ENCODE measurements at regions not wholly inside any gene's neighbourhood (a gene's known extent, or its start where the extent isn't known, plus 50 kb on each side); places are given as distances from the start of the nearest gene placed in this dataset.

DNA sequence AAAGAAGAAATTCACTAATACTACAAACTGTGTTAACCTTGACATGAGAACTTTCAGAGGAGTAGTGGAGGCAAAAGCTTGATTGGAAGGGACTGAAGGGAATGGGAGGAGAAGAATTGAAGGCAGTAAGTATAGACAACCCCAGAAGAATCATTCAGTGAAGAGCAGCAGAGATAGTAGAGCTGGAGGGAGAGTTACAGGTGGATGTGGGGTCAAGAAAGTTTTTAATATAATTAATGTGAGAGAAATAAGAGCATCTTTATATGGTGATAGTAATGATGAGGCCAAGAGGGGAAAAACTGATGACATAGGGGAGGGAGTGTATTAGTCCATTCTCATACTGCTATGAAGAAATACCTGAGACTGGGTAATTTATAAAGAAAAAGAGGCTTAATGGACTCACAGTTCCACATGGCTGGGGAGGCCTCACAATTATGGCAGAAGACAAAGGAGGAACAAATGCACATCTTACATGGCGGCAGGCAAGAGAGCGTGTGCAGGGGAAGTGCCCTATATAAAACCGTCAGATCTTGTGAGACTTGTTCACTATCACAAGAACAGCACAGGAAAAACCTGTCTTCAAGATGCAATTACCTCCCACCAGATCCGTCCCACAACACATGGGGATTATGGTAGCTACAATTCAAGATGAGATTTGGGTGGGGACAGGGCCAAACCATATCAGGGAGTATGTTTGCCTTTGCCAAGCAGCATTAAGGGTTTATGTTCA is 88.3 kb upstream of the PIK3CG start:
- TF ChIP-seq POLR2AphosphoS5 (IDR thresholded peaks at IDR 0.05; ENCODE audit: low read depth) (no peak), EZH2 (IDR thresholded peaks at IDR 0.05; ENCODE audit: low read depth, unreplicated experiment) (no peak), EZH2phosphoT487 (IDR thresholded peaks at IDR 0.05; ENCODE audit: unreplicated experiment) (no peak), CREB1 (CRISPR knock-in tag; IDR thresholded peaks at IDR 0.05; ENCODE audit: low read depth) (no peak), JUNB (IDR thresholded peaks at IDR 0.05; ENCODE audit: unreplicated experiment) (no peak)
- TF ChIP-seq, protein P1, sequence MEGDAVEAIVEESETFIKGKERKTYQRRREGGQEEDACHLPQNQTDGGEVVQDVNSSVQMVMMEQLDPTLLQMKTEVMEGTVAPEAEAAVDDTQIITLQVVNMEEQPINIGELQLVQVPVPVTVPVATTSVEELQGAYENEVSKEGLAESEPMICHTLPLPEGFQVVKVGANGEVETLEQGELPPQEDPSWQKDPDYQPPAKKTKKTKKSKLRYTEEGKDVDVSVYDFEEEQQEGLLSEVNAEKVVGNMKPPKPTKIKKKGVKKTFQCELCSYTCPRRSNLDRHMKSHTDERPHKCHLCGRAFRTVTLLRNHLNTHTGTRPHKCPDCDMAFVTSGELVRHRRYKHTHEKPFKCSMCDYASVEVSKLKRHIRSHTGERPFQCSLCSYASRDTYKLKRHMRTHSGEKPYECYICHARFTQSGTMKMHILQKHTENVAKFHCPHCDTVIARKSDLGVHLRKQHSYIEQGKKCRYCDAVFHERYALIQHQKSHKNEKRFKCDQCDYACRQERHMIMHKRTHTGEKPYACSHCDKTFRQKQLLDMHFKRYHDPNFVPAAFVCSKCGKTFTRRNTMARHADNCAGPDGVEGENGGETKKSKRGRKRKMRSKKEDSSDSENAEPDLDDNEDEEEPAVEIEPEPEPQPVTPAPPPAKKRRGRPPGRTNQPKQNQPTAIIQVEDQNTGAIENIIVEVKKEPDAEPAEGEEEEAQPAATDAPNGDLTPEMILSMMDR (conservative IDR thresholded peaks at IDR 0.05; ENCODE audit: low read depth in 2 of 2): no peak
- TF ChIP-seq, protein P2, sequence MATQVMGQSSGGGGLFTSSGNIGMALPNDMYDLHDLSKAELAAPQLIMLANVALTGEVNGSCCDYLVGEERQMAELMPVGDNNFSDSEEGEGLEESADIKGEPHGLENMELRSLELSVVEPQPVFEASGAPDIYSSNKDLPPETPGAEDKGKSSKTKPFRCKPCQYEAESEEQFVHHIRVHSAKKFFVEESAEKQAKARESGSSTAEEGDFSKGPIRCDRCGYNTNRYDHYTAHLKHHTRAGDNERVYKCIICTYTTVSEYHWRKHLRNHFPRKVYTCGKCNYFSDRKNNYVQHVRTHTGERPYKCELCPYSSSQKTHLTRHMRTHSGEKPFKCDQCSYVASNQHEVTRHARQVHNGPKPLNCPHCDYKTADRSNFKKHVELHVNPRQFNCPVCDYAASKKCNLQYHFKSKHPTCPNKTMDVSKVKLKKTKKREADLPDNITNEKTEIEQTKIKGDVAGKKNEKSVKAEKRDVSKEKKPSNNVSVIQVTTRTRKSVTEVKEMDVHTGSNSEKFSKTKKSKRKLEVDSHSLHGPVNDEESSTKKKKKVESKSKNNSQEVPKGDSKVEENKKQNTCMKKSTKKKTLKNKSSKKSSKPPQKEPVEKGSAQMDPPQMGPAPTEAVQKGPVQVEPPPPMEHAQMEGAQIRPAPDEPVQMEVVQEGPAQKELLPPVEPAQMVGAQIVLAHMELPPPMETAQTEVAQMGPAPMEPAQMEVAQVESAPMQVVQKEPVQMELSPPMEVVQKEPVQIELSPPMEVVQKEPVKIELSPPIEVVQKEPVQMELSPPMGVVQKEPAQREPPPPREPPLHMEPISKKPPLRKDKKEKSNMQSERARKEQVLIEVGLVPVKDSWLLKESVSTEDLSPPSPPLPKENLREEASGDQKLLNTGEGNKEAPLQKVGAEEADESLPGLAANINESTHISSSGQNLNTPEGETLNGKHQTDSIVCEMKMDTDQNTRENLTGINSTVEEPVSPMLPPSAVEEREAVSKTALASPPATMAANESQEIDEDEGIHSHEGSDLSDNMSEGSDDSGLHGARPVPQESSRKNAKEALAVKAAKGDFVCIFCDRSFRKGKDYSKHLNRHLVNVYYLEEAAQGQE (IDR thresholded peaks at IDR 0.05; ENCODE audit: unreplicated experiment): no peak
- TF ChIP-seq, protein P3, sequence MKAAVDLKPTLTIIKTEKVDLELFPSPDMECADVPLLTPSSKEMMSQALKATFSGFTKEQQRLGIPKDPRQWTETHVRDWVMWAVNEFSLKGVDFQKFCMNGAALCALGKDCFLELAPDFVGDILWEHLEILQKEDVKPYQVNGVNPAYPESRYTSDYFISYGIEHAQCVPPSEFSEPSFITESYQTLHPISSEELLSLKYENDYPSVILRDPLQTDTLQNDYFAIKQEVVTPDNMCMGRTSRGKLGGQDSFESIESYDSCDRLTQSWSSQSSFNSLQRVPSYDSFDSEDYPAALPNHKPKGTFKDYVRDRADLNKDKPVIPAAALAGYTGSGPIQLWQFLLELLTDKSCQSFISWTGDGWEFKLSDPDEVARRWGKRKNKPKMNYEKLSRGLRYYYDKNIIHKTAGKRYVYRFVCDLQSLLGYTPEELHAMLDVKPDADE (IDR thresholded peaks at IDR 0.05): no peak

All from GM23338 (cell line).